Mesothelial cell of epicardium (in vitro differentiated cells): ENCODE measurements at regions not wholly inside any gene's neighbourhood (a gene's known extent, or its start where the extent isn't known, plus 50 kb on each side); places are given as distances from the start of the nearest gene placed in this dataset.

Experiments used
- DNase-seq, 2 experiments: peaks; one replicate each; pipeline ENCODE4 v3.0.0; 2021; ENCODE audit warnings: low spot score in 2 of 2; ENCODE audit not compliant: unreplicated experiment in 2 of 2
- H3K27ac Mint-ChIP-seq: 2 replicates; pipeline ENCODE4 v1.8.0; 2021; ENCODE audit warnings: mixed read lengths
- H3K27me3 Mint-ChIP-seq: 2 replicates; pipeline ENCODE4 v1.8.0; 2021; ENCODE audit warnings: low read depth, mixed read lengths
- H3K36me3 Mint-ChIP-seq: 2 replicates; pipeline ENCODE4 v1.8.0; 2021; ENCODE audit warnings: mixed read lengths
- H3K4me1 Mint-ChIP-seq: 2 replicates; pipeline ENCODE4 v1.8.0; 2021; ENCODE audit warnings: mixed read lengths
- H3K4me3 Mint-ChIP-seq: 2 replicates; pipeline ENCODE4 v1.8.0; 2021; ENCODE audit warnings: mild to moderate bottlenecking, moderate library complexity, mixed read lengths
- H3K9me3 Mint-ChIP-seq: 2 replicates; pipeline ENCODE4 v1.8.0; 2021; ENCODE audit warnings: mixed read lengths
- CTCF ChIP-seq: fragments of 200-600 bp; sonication (generic); IDR thresholded peaks from one replicate; pipeline ENCODE4 v1.5.0; 2021; ENCODE audit warnings: antibody characterized with exemption; ENCODE audit not compliant: unreplicated experiment

- no peaks in the 10 kb centered on the region for H3K36me3 Mint-ChIP-seq
- no peak for DNase-seq
- H3K9me3 Mint-ChIP-seq: no peaks in the 10 kb centered on the region
- no peak overlapping the region for H3K4me3 Mint-ChIP-seq
- no peak for TF ChIP-seq CTCF
- H3K27me3 Mint-ChIP-seq: peaks cover 2% of the 10 kb centered on the region
- no peak overlapping the region for H3K27ac Mint-ChIP-seq
- no peaks in the 10 kb centered on the region for H3K4me1 Mint-ChIP-seq
Measured at GRCh38 chr6:164252291-164252690, 837.8 kb downstream of the QKI start.

DNA sequence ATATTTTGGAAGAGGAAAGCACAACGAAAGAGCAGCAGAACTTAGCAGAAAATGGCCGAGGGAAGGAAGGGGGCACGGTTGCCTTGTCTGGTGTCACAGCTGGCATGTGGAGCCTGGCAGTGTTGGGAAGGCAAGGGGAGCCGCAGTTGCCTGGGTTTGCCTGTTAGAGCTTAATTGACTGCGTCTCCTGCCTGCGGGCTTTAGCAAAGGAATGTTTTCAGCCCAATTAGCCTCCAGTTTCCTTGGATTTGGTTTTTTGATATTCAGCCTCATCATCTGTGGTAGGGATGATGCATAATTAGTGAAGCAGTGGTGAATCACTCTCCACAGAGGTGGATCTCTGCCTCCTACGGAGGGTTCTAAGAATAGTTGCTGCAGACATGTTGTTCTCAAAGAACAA, 832.6 kb downstream of the QKI start:
- no peaks in the 10 kb centered on the region for H3K4me1 Mint-ChIP-seq
- peaks cover under 1% of the 10 kb centered on the region for H3K27me3 Mint-ChIP-seq
- no peak for TF ChIP-seq CTCF
- H3K36me3 Mint-ChIP-seq: no peaks in the 10 kb centered on the region
- no peak overlapping the region for H3K27ac Mint-ChIP-seq
- DNase-seq: no peak
- no peaks in the 10 kb centered on the region for H3K9me3 Mint-ChIP-seq
- H3K4me3 Mint-ChIP-seq: no peak overlapping the region

DNA sequence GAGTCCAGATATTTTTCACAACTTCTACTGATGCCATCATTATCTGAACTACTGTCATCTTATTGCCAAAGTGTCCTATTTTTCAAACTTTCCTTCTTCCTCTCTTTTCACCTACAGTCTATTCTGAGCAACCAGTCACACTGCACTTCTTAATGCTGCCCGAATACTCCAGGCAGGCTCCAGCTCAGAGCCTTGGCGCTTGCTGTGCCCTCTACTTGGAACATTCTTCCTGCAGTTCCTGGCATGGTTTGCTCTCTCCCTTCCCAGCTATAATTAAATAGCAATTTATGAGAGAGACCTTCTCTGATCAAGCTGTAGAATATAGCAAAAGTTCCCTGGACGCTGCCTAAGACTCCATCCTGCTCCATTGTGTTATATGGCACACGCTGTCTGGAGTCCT, 831.6 kb downstream of the QKI start:
- Mint-ChIP-seq H3K4me3 (no peak overlapping the region), H3K36me3 (no peaks in the 10 kb centered on the region), H3K9me3 (no peaks in the 10 kb centered on the region), H3K27me3 (no peaks in the 10 kb centered on the region), H3K27ac (no peak overlapping the region), H3K4me1 (no peaks in the 10 kb centered on the region)
- no peak for DNase-seq
- no peak for TF ChIP-seq CTCF

DNA sequence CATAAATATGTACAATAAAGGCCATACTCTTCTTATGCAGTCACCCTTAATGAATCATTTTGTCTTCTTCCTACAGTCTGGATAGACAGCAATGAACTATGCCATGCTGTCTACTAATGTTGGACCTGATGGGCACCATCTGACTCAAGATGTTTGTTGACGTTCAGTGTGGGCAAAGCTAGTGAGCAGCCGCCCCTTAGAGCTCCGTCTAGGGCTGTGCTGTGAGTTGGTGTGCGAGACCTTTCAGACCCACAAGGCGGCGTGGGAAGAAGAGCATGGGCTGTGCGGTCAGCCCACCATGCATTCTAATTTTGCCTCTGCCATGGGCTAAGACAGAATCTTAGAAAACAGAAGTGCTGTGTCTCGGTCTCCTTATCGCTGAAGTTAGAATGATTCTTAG, 829.4 kb downstream of the QKI start:
- no peak overlapping the region for H3K27ac Mint-ChIP-seq
- no peaks in the 10 kb centered on the region for H3K36me3 Mint-ChIP-seq
- TF ChIP-seq CTCF: no peak
- H3K27me3 Mint-ChIP-seq: no peaks in the 10 kb centered on the region
- DNase-seq: no peak
- no peaks in the 10 kb centered on the region for H3K4me1 Mint-ChIP-seq
- H3K4me3 Mint-ChIP-seq: no peak overlapping the region
- no peaks in the 10 kb centered on the region for H3K9me3 Mint-ChIP-seq

DNA sequence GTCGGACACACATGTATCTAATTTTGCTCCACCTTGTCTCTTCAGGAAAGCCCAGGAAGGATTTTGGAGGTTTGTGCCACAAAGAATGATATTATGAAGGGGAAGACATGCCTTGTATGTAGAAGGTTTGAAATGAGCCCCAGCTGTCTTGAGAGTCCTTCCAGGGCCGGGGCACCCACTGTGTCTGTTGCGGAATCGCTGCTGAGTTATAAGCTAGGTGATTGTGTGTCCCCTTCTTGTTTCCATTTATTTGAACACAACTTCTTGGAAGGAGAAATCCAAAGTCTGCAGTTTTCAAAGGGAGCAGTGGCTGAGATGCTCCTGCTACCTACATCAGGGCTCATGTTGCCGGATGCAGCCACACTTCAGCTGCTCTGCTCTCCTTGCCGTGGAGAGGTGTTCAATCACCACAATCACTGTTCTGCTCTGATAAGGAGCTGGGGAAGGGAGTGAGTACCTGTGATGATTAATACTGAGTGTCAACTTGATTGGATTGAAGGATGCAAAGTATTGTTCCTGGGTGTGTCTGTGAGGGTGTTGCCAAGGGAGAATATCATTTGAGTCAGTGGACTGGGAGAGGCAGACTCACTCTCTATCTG, 828.6 kb downstream of the QKI start:
- Mint-ChIP-seq H3K27ac (no peak overlapping the region), H3K27me3 (no peaks in the 10 kb centered on the region), H3K4me1 (no peaks in the 10 kb centered on the region), H3K4me3 (no peak overlapping the region), H3K9me3 (no peaks in the 10 kb centered on the region), H3K36me3 (no peaks in the 10 kb centered on the region)
- no peak for TF ChIP-seq CTCF
- DNase-seq: no peak

- H3K4me1 Mint-ChIP-seq: no peaks in the 10 kb centered on the region
- peaks cover 9% of the 10 kb centered on the region for H3K9me3 Mint-ChIP-seq
- H3K27ac Mint-ChIP-seq: no peak overlapping the region
- TF ChIP-seq CTCF: no peak
- DNase-seq: no peak
- H3K27me3 Mint-ChIP-seq: peaks cover 2% of the 10 kb centered on the region
- H3K4me3 Mint-ChIP-seq: no peak overlapping the region
- no peaks in the 10 kb centered on the region for H3K36me3 Mint-ChIP-seq
Measured at GRCh38 chr6:164230804-164231203, 816.3 kb downstream of the QKI start.
